Kidney epithelial cell (primary cell): ENCODE measurements at regions not wholly inside any gene's neighbourhood (a gene's known extent, or its start where the extent isn't known, plus 50 kb on each side); places are given as distances from the start of the nearest gene placed in this dataset.

Experiments used
- DNase-seq: peaks from one replicate; pipeline ENCODE4 v3.0.0-alpha.2; 2010; ENCODE audit warnings: low read depth
- H3K27me3 ChIP-seq: 2 replicates; pipeline ENCODE4 v1.6.0; 2011; ENCODE audit warnings: low read length; ENCODE audit not compliant: control insufficient read depth, insufficient read depth
- H3K36me3 ChIP-seq: 2 replicates; pipeline ENCODE4 v1.5.1; 2011; ENCODE audit warnings: low read length; ENCODE audit not compliant: control insufficient read depth, insufficient read depth
- H3K4me3 ChIP-seq: 2 replicates; pipeline ENCODE4 v1.5.1; 2011; ENCODE audit warnings: low read depth, mild to moderate bottlenecking, control low read depth, low read length
- TF ChIP-seq, protein P1 (sequence below): IDR thresholded peaks from 2 replicates; pipeline ENCODE4 v1.5.1; 2011; ENCODE audit warnings: mild to moderate bottlenecking, moderate library complexity, low read length, control low read depth, inconsistent platforms; ENCODE audit not compliant: insufficient read depth, poor library complexity, severe bottlenecking

DNA sequence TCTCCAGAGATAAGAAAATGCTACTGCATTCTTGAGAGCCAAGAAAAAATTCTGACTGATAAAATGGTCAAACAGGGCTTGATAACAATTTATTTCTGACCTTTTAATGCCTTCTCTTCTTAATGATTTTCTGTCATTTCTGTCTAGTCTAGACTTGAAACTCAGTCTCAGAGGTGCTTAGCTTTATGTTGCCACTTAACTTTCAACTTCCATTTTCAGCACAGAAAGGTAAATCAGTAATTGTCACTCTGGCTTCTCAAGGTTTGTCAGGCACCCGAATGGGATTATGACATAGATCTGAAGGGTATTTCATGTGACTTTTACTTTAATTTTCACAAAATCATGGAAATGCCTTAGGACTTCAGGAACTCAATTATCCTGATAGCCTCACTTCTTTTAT lies 155.4 kb upstream of the GBE1 start:
- Histone ChIP-seq H3K27me3 (no peaks in the 10 kb centered on the region), H3K4me3 (no peak overlapping the region), H3K36me3 (no peaks in the 10 kb centered on the region)
- no peak for DNase-seq
- TF ChIP-seq, protein P1, sequence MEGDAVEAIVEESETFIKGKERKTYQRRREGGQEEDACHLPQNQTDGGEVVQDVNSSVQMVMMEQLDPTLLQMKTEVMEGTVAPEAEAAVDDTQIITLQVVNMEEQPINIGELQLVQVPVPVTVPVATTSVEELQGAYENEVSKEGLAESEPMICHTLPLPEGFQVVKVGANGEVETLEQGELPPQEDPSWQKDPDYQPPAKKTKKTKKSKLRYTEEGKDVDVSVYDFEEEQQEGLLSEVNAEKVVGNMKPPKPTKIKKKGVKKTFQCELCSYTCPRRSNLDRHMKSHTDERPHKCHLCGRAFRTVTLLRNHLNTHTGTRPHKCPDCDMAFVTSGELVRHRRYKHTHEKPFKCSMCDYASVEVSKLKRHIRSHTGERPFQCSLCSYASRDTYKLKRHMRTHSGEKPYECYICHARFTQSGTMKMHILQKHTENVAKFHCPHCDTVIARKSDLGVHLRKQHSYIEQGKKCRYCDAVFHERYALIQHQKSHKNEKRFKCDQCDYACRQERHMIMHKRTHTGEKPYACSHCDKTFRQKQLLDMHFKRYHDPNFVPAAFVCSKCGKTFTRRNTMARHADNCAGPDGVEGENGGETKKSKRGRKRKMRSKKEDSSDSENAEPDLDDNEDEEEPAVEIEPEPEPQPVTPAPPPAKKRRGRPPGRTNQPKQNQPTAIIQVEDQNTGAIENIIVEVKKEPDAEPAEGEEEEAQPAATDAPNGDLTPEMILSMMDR: no peak

DNA sequence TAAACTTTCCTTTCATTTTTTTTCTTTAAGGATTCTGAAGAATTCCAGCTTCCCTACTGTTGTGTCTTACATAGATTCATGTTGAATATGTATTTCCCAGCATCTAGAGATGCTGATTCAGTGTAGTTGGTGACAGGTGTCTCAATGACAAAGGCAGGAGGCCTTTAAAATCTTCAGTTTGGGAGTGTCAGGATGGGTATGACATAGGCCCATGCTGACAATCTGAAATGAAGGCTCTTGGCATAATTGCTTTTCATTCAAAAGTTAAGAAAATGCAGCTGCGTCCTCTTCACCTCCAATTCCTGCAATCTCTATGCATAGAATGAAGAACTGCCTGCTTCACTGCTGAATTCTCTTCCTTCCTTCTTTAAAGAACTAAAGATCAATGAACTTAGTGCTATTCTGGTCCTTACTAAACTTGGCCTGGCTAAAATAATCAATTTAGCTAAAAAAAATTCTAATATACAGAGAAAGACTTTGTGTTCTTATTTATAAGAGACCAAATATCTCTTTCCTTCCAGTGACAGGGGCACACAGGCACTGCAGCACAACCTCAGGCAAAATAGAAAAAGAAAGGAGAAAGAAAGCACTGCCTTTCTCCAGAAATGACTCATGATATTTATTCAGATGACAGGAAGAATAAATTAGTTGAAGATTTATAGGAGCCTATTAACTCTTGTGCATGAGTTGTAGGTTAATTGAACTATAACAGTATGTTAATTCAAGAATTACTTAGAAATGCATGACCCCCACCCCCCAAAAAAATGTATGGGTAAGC lies 152.6 kb upstream of the GBE1 start:
- Histone ChIP-seq H3K4me3 (no peak overlapping the region), H3K27me3 (no peaks in the 10 kb centered on the region), H3K36me3 (no peaks in the 10 kb centered on the region)
- TF ChIP-seq, protein P1: no peak
- DNase-seq: no peak

DNA sequence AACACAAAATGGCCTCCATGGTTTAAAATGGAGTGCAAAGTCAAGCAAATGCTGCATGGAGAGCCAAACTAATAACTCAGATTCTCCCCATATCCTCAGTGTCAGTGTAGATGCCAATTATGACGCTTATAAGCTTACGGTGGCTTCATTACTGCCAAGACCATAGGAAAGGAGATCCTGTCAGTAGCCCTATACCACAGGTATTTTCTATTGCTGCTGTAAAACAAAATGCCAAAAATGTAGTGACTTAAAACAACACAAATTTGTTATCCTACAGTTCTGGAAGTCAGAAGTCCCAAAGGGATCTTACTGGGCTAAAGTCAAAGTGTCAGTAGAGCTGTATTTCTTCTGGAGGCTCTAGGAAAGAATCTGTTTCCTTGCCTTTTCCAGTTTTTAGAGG lies 149.8 kb upstream of the GBE1 start:
- DNase-seq: no peak
- no peaks in the 10 kb centered on the region for H3K27me3 ChIP-seq
- H3K4me3 ChIP-seq: no peak overlapping the region
- H3K36me3 ChIP-seq: no peaks in the 10 kb centered on the region
- TF ChIP-seq, protein P1: no peak

DNA sequence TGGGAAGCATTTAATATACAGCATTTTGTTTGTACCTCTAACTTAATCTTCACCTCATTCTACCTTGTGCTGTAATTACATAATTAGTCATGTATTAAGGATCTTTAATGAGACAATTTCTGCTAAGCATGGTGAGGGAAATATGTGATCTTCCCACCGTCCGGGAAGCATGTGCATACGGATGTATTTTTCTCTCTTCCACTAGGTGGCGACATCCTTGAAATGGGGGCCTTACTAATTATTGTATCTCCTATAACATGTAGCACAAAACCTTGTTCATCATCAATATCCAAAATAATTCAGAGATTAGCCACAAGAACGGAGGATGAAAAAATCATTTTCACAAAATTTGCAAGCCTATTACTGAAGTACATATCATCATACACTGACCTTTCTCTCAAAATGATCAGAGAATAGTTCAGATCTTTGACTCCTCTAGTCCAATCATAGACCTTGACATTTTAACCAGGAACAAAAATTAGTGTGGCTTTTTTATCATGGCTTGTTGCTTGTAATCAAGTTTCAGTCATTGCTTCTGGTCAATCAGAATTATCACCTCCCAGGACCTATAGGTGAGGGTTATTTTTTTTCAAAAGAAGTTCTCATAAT lies 148.9 kb upstream of the GBE1 start:
- TF ChIP-seq, protein P1: peak; percentile 68
- DNase-seq: no peak
- H3K27me3 ChIP-seq: no peaks in the 10 kb centered on the region
- H3K36me3 ChIP-seq: no peaks in the 10 kb centered on the region
- H3K4me3 ChIP-seq: no peak overlapping the region

DNA sequence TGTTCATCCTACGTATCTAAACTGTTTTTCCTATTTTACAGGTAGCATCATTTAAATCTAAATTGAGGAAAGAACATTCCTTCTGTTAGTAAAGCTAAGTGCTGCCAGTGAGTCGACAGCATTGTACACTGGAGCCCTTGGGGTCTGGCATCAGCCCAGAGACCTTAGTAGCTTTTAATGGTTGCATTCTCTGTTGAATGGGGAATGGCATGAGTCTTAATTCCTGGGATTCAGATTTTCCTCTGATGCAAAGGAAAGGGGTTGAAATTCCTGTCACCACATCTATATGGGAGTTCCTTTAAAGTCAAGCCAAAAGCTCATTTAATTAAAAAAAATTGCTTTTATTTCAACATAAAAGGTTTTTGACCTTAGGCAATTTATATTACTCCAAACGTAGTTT lies 148.4 kb upstream of the GBE1 start:
- no peak overlapping the region for H3K4me3 ChIP-seq
- DNase-seq: no peak

More for the DNA sequence above, 148.4 kb upstream of the GBE1 start:
- TF ChIP-seq, protein P1: no peak
- Histone ChIP-seq H3K27me3 (no peaks in the 10 kb centered on the region), H3K36me3 (no peaks in the 10 kb centered on the region)
